ENCODE measurements at regions not wholly inside any gene's neighbourhood (a gene's known extent, or its start where the extent isn't known, plus 50 kb on each side); places are given as distances from the start of the nearest gene placed in this dataset.

DNA sequence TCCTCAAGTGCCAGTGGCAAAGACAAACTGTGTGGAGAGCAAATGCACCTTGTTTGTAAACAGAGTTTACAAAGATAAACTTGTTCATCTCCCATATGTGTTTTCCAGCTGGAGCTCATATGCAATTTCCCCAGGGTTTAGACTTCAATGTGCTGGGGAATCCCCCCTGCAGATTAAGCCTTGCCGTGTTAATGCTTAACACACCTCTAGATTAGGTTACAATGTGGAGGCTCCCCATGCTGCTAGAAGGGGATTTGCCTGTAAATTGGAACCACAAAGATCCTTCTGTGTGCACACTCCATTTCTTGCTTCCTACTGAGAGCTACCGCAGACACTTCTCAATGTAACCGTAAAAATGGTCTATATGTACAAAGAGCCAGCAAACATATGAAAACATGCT is 263.1 kb downstream of the TBX18 start:
- TF ChIP-seq, protein P1, sequence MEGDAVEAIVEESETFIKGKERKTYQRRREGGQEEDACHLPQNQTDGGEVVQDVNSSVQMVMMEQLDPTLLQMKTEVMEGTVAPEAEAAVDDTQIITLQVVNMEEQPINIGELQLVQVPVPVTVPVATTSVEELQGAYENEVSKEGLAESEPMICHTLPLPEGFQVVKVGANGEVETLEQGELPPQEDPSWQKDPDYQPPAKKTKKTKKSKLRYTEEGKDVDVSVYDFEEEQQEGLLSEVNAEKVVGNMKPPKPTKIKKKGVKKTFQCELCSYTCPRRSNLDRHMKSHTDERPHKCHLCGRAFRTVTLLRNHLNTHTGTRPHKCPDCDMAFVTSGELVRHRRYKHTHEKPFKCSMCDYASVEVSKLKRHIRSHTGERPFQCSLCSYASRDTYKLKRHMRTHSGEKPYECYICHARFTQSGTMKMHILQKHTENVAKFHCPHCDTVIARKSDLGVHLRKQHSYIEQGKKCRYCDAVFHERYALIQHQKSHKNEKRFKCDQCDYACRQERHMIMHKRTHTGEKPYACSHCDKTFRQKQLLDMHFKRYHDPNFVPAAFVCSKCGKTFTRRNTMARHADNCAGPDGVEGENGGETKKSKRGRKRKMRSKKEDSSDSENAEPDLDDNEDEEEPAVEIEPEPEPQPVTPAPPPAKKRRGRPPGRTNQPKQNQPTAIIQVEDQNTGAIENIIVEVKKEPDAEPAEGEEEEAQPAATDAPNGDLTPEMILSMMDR (IDR thresholded peaks at IDR 0.05) = no peak
- TF ChIP-seq POLR2A (IDR thresholded peaks at IDR 0.05) = no peak
- DNase-seq (ENCODE audit: low spot score in 2 of 2) = no peak
- WGBS, 2 donors = 76 to 83% methylated on average over 3 of the region's 3 CpGs
- intact Hi-C loops (cut with DNase I; ENCODE audit: low total_unique reads) = no loop called here
- H3K4me3 ChIP-seq (ENCODE audit: low read depth, poor library complexity, severe bottlenecking) = no peak overlapping the region

DNA sequence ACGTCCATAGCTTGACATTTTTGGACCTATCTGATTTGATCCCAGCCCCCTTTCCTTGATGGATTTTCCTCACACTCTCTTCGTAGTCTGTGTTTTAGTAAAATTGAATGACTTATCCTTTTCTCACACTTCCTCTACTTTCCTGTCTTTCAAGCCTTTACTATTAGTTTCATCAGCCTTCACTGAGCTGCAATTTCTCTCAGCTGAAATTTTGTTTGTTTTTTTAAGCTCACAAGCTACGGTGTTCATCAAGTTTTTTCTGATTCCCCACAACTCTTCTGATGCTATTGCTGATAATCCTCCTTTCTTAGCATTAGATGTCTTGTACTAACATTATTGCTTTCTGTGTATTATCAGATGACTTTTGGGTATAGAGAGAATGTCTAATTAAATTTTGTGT is 263.7 kb downstream of the TBX18 start:
- no peak overlapping the region for H3K4me3 ChIP-seq (ENCODE audit: low read depth, poor library complexity, severe bottlenecking)
- WGBS, 2 donors = 76 to 86% methylated on average over 3 of the region's 3 CpGs
- TF ChIP-seq POLR2A (IDR thresholded peaks at IDR 0.05) = no peak
- TF ChIP-seq, protein P1 (IDR thresholded peaks at IDR 0.05) = no peak
- DNase-seq (ENCODE audit: low spot score in 2 of 2) = no peak
- intact Hi-C loops (cut with DNase I; ENCODE audit: low total_unique reads) = no loop called here

DNA sequence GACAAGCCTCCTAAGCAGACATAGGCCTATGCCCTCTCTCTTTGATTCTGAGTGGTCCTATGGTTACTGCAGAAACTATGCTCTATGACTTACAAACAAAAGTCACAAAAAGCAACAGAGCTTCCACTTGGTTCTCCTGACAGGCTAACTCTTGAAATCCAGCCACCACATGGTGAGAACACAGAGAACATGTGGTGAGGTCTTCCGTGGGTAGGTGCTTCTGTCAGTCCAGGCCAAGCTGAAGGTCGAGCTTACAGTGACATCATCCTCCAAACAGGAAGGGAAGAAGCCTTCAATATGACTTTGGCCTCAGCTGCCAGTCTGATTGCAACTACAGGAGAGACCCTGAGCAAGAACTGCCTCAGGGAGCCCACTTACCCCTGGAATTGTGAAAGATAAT is 265.5 kb downstream of the TBX18 start:
- no peak for TF ChIP-seq POLR2A (IDR thresholded peaks at IDR 0.05)
- TF ChIP-seq, protein P1 (IDR thresholded peaks at IDR 0.05) = no peak
- intact Hi-C loops (cut with DNase I; ENCODE audit: low total_unique reads) = no loop called here
- WGBS, 2 donors = 64 to 77% methylated on average over 2 of the region's 2 CpGs
- H3K4me3 ChIP-seq (ENCODE audit: low read depth, poor library complexity, severe bottlenecking) = no peak overlapping the region
- DNase-seq (ENCODE audit: low spot score in 2 of 2) = no peak

DNA sequence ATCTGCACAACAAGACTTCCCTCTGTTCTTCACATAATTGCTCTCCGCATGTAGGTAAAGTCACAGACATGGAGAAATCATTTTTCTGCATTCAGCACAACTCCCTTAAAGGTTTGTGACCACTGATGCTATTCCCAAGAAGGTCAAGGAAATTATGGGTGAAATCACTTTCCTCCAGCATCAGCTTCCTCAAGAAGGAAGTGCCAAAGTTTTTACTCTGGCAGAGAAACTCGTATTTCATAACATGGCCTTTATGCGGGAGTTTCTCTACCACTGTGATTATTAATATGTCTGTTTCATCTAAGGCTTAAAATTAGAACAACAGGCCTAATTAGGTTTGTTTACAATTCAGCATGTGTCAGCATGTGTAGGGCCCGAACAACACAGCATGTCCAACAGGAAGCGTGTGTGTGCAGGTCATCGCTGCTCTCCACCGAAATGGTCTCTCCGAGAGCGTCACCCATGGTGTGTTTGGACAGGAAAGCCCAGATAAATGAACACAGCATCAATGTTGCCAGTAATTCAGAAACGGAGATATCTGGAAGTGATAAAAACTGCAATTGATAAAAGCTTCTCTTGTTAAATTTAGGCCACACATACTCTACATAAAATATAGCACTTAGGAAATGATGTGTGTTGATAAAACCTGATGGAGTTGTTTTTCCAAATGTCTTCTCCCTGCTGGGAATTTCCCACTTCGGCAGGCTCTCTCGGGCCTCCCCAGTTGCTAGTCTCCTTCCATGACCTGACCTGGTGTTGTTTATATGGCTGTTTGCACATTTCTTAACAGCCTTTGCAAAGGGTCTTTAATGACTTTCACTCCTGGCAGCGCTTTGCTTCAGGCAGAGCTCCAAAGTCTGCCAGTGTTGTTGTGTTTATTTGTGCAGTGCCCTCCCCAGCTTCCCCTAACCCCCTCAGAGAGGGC is 265.1 kb upstream of the CEP162 start:
- no peak overlapping the region for H3K4me3 ChIP-seq (ENCODE audit: low read depth, poor library complexity, severe bottlenecking)
- WGBS, 2 donors = 65 to 68% methylated on average over 13 of the region's 13 CpGs
- no peak for DNase-seq (ENCODE audit: low spot score in 2 of 2)
- TF ChIP-seq POLR2A (IDR thresholded peaks at IDR 0.05) = no peak
- TF ChIP-seq, protein P1 (IDR thresholded peaks at IDR 0.05) = no peak
- intact Hi-C loops (cut with DNase I; ENCODE audit: low total_unique reads) = no loop called here

DNA sequence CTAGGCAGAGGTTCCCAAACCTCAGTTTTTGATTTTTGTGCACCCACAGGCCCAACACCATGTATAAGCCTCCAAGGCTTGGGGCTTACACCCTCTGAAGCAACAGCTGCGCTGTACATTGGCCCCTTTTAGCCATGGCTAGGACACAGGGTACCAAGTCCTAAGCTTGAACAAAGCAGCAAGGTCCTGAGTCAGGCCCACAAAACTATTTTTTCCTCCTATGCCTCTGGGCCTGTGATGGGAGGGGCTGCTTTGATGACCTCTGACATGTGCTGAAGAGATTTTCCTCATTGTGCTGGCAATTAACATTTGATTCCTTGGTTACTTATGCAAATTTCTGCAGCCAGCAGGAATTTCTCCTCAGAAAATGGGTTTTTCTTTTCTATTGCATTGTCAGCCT is 262.2 kb upstream of the CEP162 start:
- no peak for DNase-seq (ENCODE audit: low spot score in 2 of 2)
- intact Hi-C loops (cut with DNase I; ENCODE audit: low total_unique reads) = no loop called here
- no peak overlapping the region for H3K4me3 ChIP-seq (ENCODE audit: low read depth, poor library complexity, severe bottlenecking)
- 91 to 100% methylated on average over 1 of the region's 1 CpG for WGBS, 2 donors
- no peak for TF ChIP-seq POLR2A (IDR thresholded peaks at IDR 0.05)
- TF ChIP-seq, protein P1 (IDR thresholded peaks at IDR 0.05) = no peak

DNA sequence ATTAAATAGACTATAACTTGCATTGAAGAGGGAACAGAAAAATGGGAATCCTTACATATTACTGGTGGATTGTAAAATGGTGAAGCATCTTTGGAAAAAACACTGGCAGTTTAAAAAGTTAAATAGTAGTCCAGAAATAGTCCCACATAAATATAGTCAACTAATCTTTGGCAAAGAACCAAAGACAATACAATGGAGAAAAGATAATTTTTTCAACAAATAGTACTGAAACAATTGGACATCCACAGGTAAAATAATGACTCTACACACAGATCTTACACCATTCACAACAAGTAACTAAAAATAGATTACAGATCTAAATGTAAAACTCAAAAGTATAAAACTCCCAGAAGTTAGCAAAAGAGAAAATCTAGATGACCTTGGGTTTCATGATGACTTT is 259.1 kb upstream of the CEP162 start:
- H3K4me3 ChIP-seq (ENCODE audit: low read depth, poor library complexity, severe bottlenecking) = no peak overlapping the region
- DNase-seq (ENCODE audit: low spot score in 2 of 2) = no peak
- intact Hi-C loops (cut with DNase I; ENCODE audit: low total_unique reads) = no loop called here
- TF ChIP-seq POLR2A (IDR thresholded peaks at IDR 0.05) = no peak
- TF ChIP-seq, protein P1 (IDR thresholded peaks at IDR 0.05) = no peak
